CD4-positive, alpha-beta T cell treated with Interleukin-4 for 4 hours (primary cell): ENCODE measurements at regions not wholly inside any gene's neighbourhood (a gene's known extent, or its start where the extent isn't known, plus 50 kb on each side); places are given as distances from the start of the nearest gene placed in this dataset.
"Not testable (repeated sequence)": the region's sequence is repeated elsewhere in the genome, so short reads cannot be mapped to it uniquely, and the experiment has no call there.

Source experiments
- DNase-seq: peaks from one replicate; pipeline ENCODE4 v3.0.0-alpha.2; 2020

GRCh38 chr7:101744588-101744987 is 72.8 kb upstream of the CUX1 start:
- no peak for DNase-seq

- no peak for DNase-seq
These were observed 71.1 kb upstream of the CUX1 start for GRCh38 chr7:101746314-101746713.

GRCh38 chr7:101747053-101747878 is 70.2 kb upstream of the CUX1 start:
- DNase-seq: no peak

- DNase-seq: no peak
These were observed 69.5 kb upstream of the CUX1 start for GRCh38 chr7:101747879-101748345.

- DNase-seq: no peak
These were observed 67.5 kb upstream of the CUX1 start for GRCh38 chr7:101749891-101750290.

GRCh38 chr7:101753316-101753715 is 64.1 kb upstream of the CUX1 start:
- DNase-seq: no peak

- DNase-seq: no peak
These were observed 62.8 kb upstream of the CUX1 start for GRCh38 chr7:101754424-101755159.

- no peak for DNase-seq
These were observed 59.5 kb upstream of the CUX1 start for GRCh38 chr7:101757879-101758278.

- DNase-seq: not testable (repeated sequence)
These were observed 58.9 kb upstream of the CUX1 start for GRCh38 chr7:101758519-101758918.

GRCh38 chr7:101764221-101764620 is 53.2 kb upstream of the CUX1 start:
- DNase-seq: no peak

- no peak for DNase-seq
These were observed 49.9 kb upstream of the CUX1 start for GRCh38 chr7:101767544-101767943.
